K562 (cell line): ENCODE measurements at regions not wholly inside any gene's neighbourhood (a gene's known extent, or its start where the extent isn't known, plus 50 kb on each side); places are given as distances from the start of the nearest gene placed in this dataset.

Experiments used
- ATAC-seq: fragments of 200-7000 bp; cut with Tn5 transposase; 3 replicates; pipeline ENCODE4 v1.9.1; 2020; ENCODE audit warnings: moderate library complexity
- BruUV-seq: library from RNA; stranded (reverse); fragments of 400-500 nt; replicated peaks from 2 replicates; lab custom pipeline; 2021; lab: Mats Ljungman, UMichigan
- CTCF ChIA-PET: fragments of 300-600 bp; formaldehyde crosslinking; extraction: SDS; loops from one replicate; lab custom pipeline; 2021; ENCODE audit warnings: low intra/inter-chr PET ratio; lab: Yijun Ruan, JAX
- POLR2A ChIA-PET: fragments of 300-600, 350-650 bp; sonication (Branson Sonifier 250); formaldehyde crosslinking; extraction: SDS; loops from one replicate; lab custom pipeline; 2021; ENCODE audit warnings: antibody characterized with exemption, inconsistent platforms; lab: Yijun Ruan, JAX
- DNase-seq, 4 experiments: peaks; one replicate each; pipeline versions ENCODE4 v3.0.0 to v3.0.0-alpha.2; 2011 to 2018; ENCODE audit warnings: low spot score in 3 of 4, mixed read lengths in 3 of 4; ENCODE audit errors: extremely low read depth in 1 of 4
- FAIRE-seq: peaks from 2 replicates; lab custom pipeline; 2011; peaks lifted over from hg19 to GRCh38; lab: Jason Lieb, UNC
- H2AFZ ChIP-seq: 2 replicates; pipeline ENCODE4 v1.6.0; 2011; ENCODE audit warnings: low read depth, low read length, control low read depth, inconsistent platforms
- H3K27ac ChIP-seq: fragments of 200-600 bp; 3 replicates; pipeline ENCODE4 v1.8.0; 2011; ENCODE audit warnings: low read depth, mild to moderate bottlenecking, control low read depth, inconsistent platforms, low read length, moderate library complexity, mixed read lengths; ENCODE audit errors: extremely low read depth
- H3K27me3 ChIP-seq, 2 experiments: fragments of 300-600 bp in 1 of 2; 2 replicates in 1 of 2; 3 replicates in 1 of 2; pipeline versions ENCODE4 v1.6.0 to v1.8.0; 2011; ENCODE audit warnings: inconsistent platforms in 2 of 2, low read length in 2 of 2, mild to moderate bottlenecking in 1 of 2, mixed read lengths in 1 of 2, moderate library complexity in 1 of 2; ENCODE audit not compliant: control insufficient read depth in 2 of 2, insufficient read depth in 2 of 2
- H3K36me3 ChIP-seq: fragments of 300-600 bp; 3 replicates; pipeline ENCODE4 v1.8.0; 2011; ENCODE audit warnings: mild to moderate bottlenecking, low read length, inconsistent platforms; ENCODE audit not compliant: control insufficient read depth, insufficient read depth
- H3K4me1 ChIP-seq, 2 experiments: fragments of 200-600 bp in 1 of 2; replicated peaks in 1 of 2; 2 replicates in 1 of 2; 3 replicates in 1 of 2; pipeline versions ENCODE4 v1.5.1 to v1.8.0; 2011; ENCODE audit warnings: inconsistent platforms in 2 of 2, low read length in 2 of 2, mild to moderate bottlenecking in 1 of 2, mixed read lengths in 1 of 2, moderate library complexity in 1 of 2; ENCODE audit not compliant: control insufficient read depth in 2 of 2, insufficient read depth in 2 of 2
- H3K4me2 ChIP-seq: 2 replicates; pipeline ENCODE4 v1.6.1; 2011; ENCODE audit warnings: low read length, control low read depth, inconsistent platforms, mixed read lengths; ENCODE audit not compliant: insufficient read depth
- H3K4me3 ChIP-seq: fragments of 200-600 bp; sonication (generic), shearing (Covaris generic); 2 replicates; pipeline ENCODE4 v1.5.1; 2016; ENCODE audit warnings: control low read depth, inconsistent platforms
- H3K79me2 ChIP-seq: fragments of 200-600 bp; 3 replicates; pipeline ENCODE4 v1.8.0; 2011; ENCODE audit warnings: low read length, inconsistent platforms; ENCODE audit not compliant: control insufficient read depth, insufficient read depth
- H3K9ac ChIP-seq, 2 experiments: 2 replicates each; pipeline versions ENCODE4 v1.6.0 to v1.6.1; 2011; ENCODE audit warnings: low read depth in 2 of 2, low read length in 2 of 2, control low read depth in 1 of 2, inconsistent platforms in 1 of 2, mild to moderate bottlenecking in 1 of 2, mixed read lengths in 1 of 2; ENCODE audit not compliant: insufficient read depth in 1 of 2
- H3K9me1 ChIP-seq: one replicate; pipeline ENCODE4 v1.6.0; 2011; ENCODE audit warnings: inconsistent platforms, mild to moderate bottlenecking, low read length, moderate library complexity; ENCODE audit not compliant: control insufficient read depth, insufficient read depth
- H3K9me3 ChIP-seq: replicated peaks from 2 replicates; pipeline ENCODE4 v1.5.1; 2011; ENCODE audit warnings: low read depth, low read length, inconsistent platforms; ENCODE audit not compliant: control insufficient read depth, insufficient read depth
- H4K20me1 ChIP-seq: replicated peaks from 2 replicates; pipeline ENCODE4 v1.6.1; 2011; ENCODE audit warnings: low read length, inconsistent platforms, mixed read lengths; ENCODE audit not compliant: control insufficient read depth, insufficient read depth
- CHD2 ChIP-seq: IDR thresholded peaks from 2 replicates; pipeline ENCODE4 v1.6.1; 2011; ENCODE audit warnings: low read depth, low read length
- KHSRP ChIP-seq: fragments of 450-650 bp; IDR thresholded peaks from 2 replicates; pipeline ENCODE4 v1.6.1; 2017
- MED1 ChIP-seq: sonication (generic); formaldehyde crosslinking; IDR thresholded peaks from 2 replicates; pipeline ENCODE4 v1.8.1; 2023; ENCODE audit warnings: missing genetic modification reagents, borderline replicate concordance
- SAFB ChIP-seq: fragments of 200-400 bp; formaldehyde crosslinking; IDR thresholded peaks from 2 replicates; pipeline ENCODE4 v1.6.1; 2017; ENCODE audit warnings: low read depth, low read length, borderline replicate concordance
- SREBF1 ChIP-seq: fragments of 150-350 bp; IDR thresholded peaks from 2 replicates; pipeline ENCODE4 v1.6.1; 2014; ENCODE audit warnings: antibody characterized with exemption, low read depth, low read length, borderline replicate concordance
- TBL1XR1 ChIP-seq, 2 experiments: IDR thresholded peaks; 2 replicates each; pipeline ENCODE4 v1.6.1; 2012; ENCODE audit warnings: improper control_type of control experiment in 2 of 2, low read length in 2 of 2, mild to moderate bottlenecking in 1 of 2
- TCFL5 ChIP-seq: fragments of 250-450 bp; sonication (Bioruptor Pico); conservative IDR thresholded peaks from 2 replicates; pipeline ENCODE4 v1.6.1; 2021; ENCODE audit warnings: mild to moderate bottlenecking, moderate library complexity, matching md5 sums
- USF2 ChIP-seq: sonication (generic); formaldehyde crosslinking; IDR thresholded peaks from 2 replicates; pipeline ENCODE4 v1.5.0; 2020; ENCODE audit warnings: missing genetic modification reagents
- ZBTB43 ChIP-seq: sonication (generic); formaldehyde crosslinking; IDR thresholded peaks from 2 replicates; pipeline ENCODE4 v1.8.0; 2023; ENCODE audit warnings: mild to moderate bottlenecking, missing genetic modification reagents
- ZFPM2 ChIP-seq: fragments of 250-450 bp; sonication (Bioruptor Pico); IDR thresholded peaks from 2 replicates; pipeline ENCODE4 v1.5.1; 2022; ENCODE audit warnings: mild to moderate bottlenecking
- ZKSCAN1 ChIP-seq: fragments of 150-350 bp; IDR thresholded peaks from 2 replicates; pipeline ENCODE4 v1.6.1; 2016; ENCODE audit warnings: low read depth, low read length
- ZNF133 ChIP-seq: fragments of 250-450 bp; sonication (Bioruptor Pico); IDR thresholded peaks from 2 replicates; pipeline ENCODE4 v1.4.0; 2020; ENCODE audit warnings: mild to moderate bottlenecking
- ZNF324 ChIP-seq: fragments of 250-450 bp; sonication (Bioruptor Pico); IDR thresholded peaks from 2 replicates; pipeline ENCODE4 v1.4.0; 2020; ENCODE audit warnings: mild to moderate bottlenecking
- ZNF449 ChIP-seq: fragments of 250-450 bp; sonication (Bioruptor Pico); IDR thresholded peaks from 2 replicates; pipeline ENCODE4 v1.8.0; 2022; ENCODE audit warnings: moderate library complexity, mild to moderate bottlenecking, inconsistent platforms
- WGBS: fragments of 100-300 bp; shearing (Covaris generic); methylation state at CpG from one replicate; pipeline ENCODE4 v1.1.6; 2016; ENCODE audit warnings: low coverage, mixed read lengths; ENCODE audit not compliant: insufficient coverage; ENCODE audit errors: missing lambda C conversion rate; 5-methylcytosine and 5-hydroxymethylcytosine counted together
- in situ Hi-C: fragments of 300-500 bp; cut with MboI; formaldehyde crosslinking; loops from 4 replicates; pipeline ENCODE4 v1.15.0; 2018; ENCODE audit warnings: inconsistent platforms, mixed read lengths
- intact Hi-C: fragments of 100-400 bp; cut with micrococcal nuclease; formaldehyde crosslinking; loops from 2 replicates; pipeline ENCODE4 v1.14.2; 2022

- Histone ChIP-seq H2AFZ (no peak overlapping the region), H3K4me2 (no peak overlapping the region), H3K27me3 (no peaks in the 10 kb centered on the region), H3K9me3 (no peaks in the 10 kb centered on the region), H3K4me3 (no peak overlapping the region), H3K9me1 (no peaks in the 10 kb centered on the region), H4K20me1 (no peaks in the 10 kb centered on the region), H3K27ac (no peak overlapping the region), H3K36me3 (no peaks in the 10 kb centered on the region), H3K4me1 (no peaks in the 10 kb centered on the region), H3K9ac (no peak overlapping the region), H3K79me2 (no peaks in the 10 kb centered on the region)
- TF ChIP-seq ZNF133 (CRISPR knock-in tag) (no peak), KHSRP (no peak), ZFPM2 (CRISPR knock-in tag) (no peak)
- no peak for FAIRE-seq
- CTCF ChIA-PET: no interaction called here
- DNase-seq: no peak
- no peak for ATAC-seq
- BruUV-seq: no TSS peak
- in situ Hi-C loops: no loop called here
- intact Hi-C loops: no loop called here
- 0% methylated on average over 9 of the region's 9 CpGs for WGBS
- POLR2A ChIA-PET: no interaction called here
Measured at GRCh38 chrX:8906299-8906938, 105.2 kb upstream of the FAM9A start.

- no peaks in the 10 kb centered on the region for H4K20me1 ChIP-seq
- H3K4me2 ChIP-seq: no peak overlapping the region
- no peak overlapping the region for H2AFZ ChIP-seq
- DNase-seq (no peak), FAIRE-seq (no peak), ATAC-seq (no peak)
- H3K9me1 ChIP-seq: no peaks in the 10 kb centered on the region
- H3K9ac ChIP-seq: no peak overlapping the region
- ChIA-PET CTCF (no interaction called here), POLR2A (no interaction called here)
- in situ Hi-C loops: no loop called here
- H3K4me1 ChIP-seq: no peaks in the 10 kb centered on the region
- intact Hi-C loops: no loop called here
- H3K79me2 ChIP-seq: no peaks in the 10 kb centered on the region
- no peaks in the 10 kb centered on the region for H3K36me3 ChIP-seq
- no peaks in the 10 kb centered on the region for H3K9me3 ChIP-seq
- H3K4me3 ChIP-seq: no peak overlapping the region
- H3K27me3 ChIP-seq: no peaks in the 10 kb centered on the region
- no TSS peak for BruUV-seq
- no peak overlapping the region for H3K27ac ChIP-seq
- WGBS: 0% methylated on average over 4 of the region's 4 CpGs
- no peak for TF ChIP-seq TBL1XR1 (IDR thresholded peaks at IDR 0.05; ENCODE audit: low read length in 2 of 2)
- no peak for TF ChIP-seq TCFL5 (CRISPR knock-in tag)
- TF ChIP-seq ZNF449 (CRISPR knock-in tag): no peak
- TF ChIP-seq ZBTB43 (CRISPR knock-in tag): no peak
- no peak for TF ChIP-seq SAFB
- no peak for TF ChIP-seq MED1
- TF ChIP-seq USF2 (CRISPR knock-in tag): no peak
- TF ChIP-seq SREBF1: no peak
- TF ChIP-seq CHD2: no peak
- TF ChIP-seq ZNF324: no peak
- TF ChIP-seq ZKSCAN1: no peak
Measured at GRCh38 chrX:8897259-8897658, 96.1 kb upstream of the FAM9A start.
